GM18519 (cell line): ENCODE measurements at regions not wholly inside any gene's neighbourhood (a gene's known extent, or its start where the extent isn't known, plus 50 kb on each side); places are given as distances from the start of the nearest gene placed in this dataset.
A peak's percentile ranks its signal among the peaks of the same experiment; 100 is the strongest.
"Not testable (repeated sequence)": the region's sequence is repeated elsewhere in the genome, so short reads cannot be mapped to it uniquely, and the experiment has no call there.

Experiments
- ATAC-seq: cut with Tn5 transposase; IDR thresholded peaks from one replicate; pipeline ENCODE4 v1.9.1; 2021; ENCODE audit warnings: mild to moderate bottlenecking, moderate library complexity; ENCODE audit not compliant: unreplicated experiment, low FRiP score

DNA sequence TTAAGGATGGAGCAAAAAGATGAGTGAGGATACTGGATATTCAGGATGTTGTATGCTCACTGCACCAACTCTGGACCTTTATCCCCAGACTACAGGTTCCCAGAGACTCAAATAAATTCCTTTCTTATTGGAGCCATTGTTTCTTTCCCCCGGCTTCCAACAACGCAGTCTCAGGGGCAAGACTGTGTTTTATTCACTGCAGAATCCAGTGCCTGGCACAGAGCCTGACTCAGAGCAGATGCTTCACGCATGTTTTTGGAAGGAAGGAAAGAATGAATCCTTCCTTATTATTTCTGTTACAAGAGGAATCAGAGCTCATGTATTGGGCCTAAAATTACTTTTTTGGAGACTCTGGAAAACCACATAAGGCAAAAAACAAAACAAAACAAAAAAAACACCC lies 96.0 kb upstream of the VGLL4 start:
- ATAC-seq = no peak

DNA sequence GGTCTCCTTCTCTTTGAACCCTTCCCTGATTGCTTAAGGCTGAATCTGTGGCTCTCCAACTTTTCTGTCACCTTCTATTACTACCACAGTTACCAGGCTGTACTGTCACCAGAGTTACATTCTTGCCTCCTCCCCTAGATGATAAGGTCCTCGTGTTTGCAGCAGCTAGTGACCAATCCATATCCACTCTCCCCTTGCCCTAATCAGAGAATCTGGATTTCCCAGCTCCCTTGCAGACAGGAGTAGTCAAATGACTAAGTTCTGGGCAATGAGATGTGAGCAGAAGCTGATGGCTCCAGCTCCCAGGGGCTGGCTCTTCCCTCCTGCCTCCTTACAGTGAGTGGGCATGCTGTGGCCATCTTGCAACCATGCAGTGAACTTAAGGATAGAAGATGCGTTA lies 95.4 kb upstream of the VGLL4 start:
- ATAC-seq = no peak

DNA sequence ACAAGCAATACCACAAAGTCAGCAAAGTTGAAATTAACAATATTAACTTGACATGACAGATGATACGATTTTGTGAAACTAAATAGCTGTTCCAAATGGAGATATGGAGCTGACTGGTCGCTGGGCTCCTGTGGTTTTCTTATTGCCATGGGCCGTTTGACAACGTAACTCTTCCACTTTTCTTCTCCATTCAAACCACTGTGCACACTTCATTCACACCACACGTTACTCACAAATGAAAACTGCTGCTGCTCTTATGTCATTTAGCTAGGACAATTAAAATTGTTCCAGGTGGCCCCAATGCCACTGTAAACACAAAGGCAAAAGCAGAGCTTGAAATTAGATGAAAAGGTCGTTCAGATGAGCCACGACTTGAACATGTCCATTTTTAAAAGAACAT lies 94.0 kb upstream of the VGLL4 start:
- no peak for ATAC-seq

DNA sequence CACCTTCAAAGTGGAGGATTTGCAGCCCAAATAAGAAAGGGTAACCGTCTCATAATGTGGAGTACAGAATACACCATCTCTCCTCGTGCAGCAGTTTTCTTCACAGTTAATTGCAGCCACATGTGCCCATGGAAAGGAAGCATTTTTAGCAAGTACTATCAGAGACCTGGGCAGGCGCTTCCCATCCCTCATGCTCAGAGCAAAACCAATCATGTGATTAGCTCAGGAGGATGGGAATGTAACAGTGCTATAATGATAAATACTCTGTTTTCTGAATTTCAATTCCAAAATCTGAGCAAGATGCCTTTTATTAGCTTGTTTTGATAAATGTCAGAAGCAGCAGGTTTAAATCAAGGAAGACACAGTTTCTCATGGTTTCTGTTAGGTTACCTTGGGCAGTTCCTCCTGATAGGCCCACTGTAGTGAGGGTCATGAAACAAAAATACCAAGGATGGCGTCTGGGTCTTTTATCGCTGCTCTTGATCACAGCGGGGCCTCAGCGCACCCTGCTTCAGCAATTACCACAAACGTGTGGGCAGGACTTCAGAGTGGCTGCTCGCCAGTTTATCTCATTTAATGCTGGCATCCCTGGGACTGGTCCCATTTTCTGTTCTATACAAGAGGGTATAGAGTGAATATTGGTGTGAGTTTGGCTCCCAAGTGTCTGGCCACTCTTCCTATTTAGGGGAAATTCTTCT lies 92.6 kb upstream of the VGLL4 start:
- ATAC-seq = no peak

DNA sequence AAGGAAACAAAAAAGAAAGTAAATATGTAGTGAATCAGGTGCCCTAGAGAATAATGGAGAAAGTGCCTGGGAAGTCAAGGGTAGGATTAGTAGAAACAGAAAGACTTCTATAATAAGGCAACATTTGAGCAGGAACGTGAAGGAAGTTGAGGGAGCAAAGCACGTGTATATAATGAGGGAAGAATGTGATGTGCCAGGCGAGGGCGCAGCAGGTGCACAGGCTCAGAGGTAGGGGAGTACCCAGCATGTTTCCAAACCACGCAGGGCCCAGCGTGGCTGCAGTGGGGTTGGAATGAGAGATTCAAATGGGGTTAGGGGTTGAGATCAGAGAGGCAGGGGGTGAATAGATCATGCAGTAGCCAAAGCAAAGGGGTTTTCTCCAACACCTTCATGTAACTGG lies 91.9 kb upstream of the VGLL4 start:
- no peak for ATAC-seq

DNA sequence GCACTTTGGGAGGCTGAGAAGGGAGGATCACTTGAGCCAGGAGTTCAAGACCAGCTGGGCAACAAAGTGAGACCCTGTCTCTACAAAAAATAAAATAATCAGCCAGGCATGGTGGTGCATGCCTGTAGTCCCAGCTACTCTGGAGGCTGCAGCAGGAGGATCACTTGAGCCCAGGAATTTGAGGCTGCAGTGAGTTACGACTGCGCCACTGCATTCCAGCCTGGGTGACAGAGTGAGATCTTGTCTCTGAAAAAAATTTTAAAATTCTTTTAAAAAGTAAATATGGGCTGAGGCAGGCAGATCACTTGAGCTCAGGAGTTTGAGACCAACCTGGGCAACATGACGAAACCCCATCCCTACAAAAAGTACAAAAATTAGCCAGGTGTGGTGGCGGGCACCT lies 91.4 kb upstream of the VGLL4 start:
- not testable (repeated sequence) for ATAC-seq

DNA sequence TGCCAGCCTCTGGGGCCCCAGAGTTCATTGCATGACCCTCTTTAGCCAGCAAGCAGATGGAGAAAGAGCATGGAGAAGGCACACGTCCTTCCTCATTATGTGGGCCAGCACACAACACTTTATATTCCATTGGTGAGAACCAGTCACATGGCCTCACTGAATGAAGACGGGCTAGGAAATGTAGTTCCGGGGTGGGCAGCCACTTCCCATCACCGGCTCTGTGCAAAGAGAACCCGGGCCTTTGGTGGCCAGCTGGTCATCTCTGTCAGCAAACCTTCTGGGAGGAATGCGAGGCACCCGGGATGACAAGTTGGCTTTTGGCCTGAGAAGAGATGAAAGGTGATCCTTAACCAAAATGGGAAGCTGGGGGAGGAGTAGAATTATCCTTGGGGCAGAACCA lies 90.2 kb upstream of the VGLL4 start:
- ATAC-seq = no peak

DNA sequence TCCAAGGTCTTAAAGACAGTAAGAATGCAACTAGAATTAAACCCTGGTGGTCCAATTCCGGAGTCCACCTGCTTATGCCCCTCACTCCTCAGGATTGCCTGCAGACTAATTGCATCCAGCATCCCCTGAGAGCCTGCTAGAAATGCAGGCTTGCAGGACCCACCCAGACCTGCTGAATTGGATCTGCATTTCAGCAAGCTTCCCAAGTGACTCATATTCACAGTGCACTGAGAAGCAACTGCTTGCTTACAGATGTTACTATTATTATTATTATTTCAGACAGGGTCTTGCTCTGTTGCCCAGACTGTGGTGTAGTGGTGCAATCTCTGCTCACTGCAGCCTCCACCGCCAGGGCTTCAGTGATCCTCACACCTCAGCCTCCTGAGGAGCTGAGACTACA lies 83.5 kb upstream of the VGLL4 start:
- ATAC-seq = no peak

DNA sequence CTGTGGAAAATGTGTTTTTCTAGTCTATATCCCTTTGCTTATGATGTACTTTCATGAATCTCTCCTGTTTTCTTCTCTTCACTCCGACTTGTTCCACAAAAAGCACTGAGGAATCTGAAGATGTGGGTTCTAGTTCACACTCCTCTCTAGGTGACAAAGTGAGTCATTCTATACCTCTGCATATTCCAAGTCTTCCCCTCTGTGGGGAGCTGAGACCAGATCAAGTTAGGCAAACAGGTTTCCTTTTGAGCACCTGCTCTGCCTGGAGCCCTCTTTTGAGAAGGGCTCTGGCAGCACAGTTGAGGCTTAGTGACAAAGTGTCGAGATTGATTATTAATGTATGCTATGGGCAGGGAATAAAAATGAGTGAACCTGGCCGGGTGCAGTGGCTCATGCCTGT lies 82.4 kb upstream of the VGLL4 start:
- no peak for ATAC-seq

DNA sequence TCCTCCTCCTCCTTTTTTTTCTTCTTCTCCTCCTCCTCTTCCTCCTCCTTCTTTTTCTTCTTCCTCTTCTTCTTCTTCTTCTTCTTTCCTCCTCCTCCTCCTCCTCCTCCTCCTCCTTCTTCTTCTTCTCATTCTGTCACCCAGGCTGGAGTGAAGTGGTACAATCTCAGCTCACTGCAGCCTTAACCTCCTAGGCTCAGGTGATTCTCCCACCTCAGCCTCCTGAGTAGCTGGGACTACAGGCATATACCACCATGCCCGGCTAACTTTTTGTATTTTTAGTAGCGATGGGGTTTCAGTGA lies 81.6 kb upstream of the VGLL4 start:
- ATAC-seq = not testable (repeated sequence)

DNA sequence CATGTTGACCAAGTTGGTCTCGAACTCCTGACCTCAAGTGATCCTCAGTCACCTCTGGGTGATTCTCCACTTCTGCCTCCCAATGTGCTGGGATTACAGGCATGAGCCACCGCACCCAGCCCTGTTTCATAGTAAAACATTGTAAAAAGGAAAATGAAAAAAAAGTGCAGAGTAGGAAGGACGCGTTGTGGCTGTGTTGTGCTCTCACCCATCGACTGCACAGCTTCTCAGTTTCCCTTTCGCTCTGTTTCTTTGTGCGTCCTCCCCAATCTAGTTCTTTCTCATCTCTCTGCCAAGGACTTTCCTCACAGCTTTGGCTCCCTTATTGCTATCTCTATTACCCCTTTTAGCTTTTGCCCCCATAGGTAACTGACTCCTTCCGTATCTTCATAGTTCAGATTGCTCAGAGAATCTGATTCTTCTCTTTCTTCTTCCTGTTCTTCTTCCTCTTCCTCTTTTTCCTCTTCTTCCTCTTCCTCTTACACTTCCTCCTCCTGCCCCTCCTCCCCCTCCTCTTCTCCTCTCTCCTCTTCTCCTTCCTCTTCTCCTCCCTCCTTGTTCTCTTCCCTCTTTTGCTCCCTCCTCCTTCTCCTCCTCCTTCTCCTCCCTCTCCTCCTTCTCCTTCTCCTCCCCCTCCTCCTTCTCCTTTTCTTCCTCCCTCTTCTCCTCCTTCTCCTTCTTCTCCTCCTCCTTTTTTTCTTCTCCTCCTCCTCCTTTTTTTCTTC lies 81.1 kb upstream of the VGLL4 start:
- ATAC-seq = no peak

DNA sequence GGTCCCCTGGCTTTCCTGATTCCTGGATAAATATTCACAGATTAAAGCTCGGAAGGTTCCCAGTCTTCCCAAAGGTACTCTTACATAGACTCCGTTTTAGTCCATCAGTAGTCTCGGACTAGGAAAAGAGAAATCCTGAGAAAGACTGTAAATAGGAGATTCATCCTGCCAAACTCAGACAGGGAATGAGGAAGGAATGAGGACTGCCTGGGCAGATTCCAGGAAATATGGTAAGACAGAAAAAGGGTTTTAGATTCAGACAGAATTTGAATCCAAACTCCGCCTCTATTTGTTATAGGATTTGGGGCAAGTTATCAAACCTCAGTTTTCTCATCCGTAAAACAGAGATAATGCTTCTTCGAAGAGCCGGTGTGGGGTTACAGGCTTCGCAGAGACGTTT lies 77.8 kb upstream of the VGLL4 start:
- no peak for ATAC-seq

DNA sequence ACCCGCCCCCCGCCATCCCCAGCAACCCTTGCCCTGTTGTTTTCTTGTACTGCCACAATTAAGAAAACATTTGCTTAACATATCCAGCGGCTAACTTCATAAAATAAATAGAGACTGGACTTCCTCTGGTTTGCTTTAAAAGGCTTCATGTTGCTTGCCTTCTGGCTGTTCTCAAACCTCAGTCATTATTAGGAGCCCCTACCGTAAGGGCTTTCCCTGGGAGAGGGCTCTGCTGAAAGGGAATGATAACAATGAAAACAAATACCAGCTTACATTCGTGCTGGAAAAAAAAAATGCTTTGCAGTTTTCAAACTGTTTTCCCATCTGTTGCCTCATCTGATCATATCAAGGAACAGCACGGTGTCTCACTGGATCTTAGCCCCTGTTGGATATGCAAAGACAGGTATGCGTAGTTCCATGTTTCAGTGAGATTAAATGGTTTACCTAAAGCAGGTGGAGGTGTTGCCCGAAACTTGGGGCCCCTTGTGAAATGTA lies 77.2 kb upstream of the VGLL4 start:
- ATAC-seq = no peak

DNA sequence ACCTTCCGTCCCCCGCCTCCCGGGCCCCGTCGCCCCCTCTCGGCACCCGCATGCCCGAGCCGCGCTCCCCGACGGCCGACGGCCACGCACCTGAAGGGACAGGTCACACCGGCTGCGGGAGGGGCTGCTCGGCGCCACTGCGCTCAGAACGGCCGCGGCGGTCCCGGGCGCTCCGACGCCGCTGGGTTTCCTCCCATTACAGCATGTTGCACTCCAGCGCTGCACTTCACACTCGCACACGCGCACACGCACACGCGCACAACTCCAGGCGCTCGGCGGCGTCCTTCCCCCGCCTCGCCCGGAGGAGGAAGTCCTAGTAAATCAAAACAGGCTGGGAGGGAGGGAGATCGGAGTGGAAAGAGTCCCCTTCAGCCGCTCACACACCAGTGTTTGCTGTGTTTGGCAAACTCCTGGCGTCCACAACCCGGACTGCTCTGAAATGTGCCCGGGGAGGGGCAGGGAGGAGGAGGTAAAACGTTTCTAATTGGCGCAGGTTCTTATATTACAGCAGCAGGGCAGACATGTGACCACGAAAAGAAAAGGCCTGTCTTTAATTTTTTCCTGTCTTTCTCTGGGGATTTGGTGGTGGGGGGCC lies 76.7 kb upstream of the VGLL4 start:
- ATAC-seq = no peak

DNA sequence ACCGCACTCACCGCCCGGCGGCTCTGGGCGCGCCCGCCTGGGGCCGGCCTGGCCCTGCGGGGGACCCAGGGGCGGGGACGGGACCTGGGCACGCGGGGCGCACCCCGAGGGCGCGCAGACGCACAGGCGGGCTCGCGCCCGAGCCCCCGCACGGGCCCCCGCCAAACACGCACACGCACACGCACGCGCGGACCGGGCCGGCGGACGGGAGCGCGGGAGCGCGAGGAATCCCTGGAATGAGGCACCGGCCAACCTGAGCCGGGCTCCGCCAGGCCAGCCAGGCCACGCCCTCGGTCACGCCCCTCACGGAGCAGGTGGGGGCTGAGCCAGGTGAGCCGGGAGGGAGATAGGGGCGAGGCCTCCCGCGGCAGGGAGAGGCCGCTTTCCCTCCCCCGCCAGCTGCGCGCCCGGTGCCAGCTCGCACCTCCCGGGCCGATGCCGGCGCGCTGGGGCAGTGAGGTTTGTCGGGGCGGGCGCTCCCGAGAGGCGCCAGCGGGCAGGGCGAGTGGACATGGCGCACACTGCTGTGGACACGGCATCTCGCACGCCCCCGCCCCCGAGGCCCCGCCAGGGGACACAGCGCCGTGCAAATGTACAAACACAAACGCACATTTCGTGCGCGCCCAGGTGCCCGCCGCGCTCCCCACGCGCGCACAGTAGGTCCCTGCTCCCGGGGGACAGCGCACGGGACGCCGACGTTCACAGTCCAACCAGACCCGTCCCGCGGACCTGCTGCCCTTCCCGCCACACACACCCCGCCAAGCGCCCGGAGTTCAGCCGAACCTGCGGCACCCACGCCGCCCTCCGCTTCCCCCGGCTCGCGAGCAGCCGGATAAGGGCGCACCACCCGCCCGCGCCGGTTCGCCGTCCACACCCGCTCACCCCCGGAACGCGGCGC lies 75.9 kb upstream of the VGLL4 start:
- peak; percentile 64 for ATAC-seq

DNA sequence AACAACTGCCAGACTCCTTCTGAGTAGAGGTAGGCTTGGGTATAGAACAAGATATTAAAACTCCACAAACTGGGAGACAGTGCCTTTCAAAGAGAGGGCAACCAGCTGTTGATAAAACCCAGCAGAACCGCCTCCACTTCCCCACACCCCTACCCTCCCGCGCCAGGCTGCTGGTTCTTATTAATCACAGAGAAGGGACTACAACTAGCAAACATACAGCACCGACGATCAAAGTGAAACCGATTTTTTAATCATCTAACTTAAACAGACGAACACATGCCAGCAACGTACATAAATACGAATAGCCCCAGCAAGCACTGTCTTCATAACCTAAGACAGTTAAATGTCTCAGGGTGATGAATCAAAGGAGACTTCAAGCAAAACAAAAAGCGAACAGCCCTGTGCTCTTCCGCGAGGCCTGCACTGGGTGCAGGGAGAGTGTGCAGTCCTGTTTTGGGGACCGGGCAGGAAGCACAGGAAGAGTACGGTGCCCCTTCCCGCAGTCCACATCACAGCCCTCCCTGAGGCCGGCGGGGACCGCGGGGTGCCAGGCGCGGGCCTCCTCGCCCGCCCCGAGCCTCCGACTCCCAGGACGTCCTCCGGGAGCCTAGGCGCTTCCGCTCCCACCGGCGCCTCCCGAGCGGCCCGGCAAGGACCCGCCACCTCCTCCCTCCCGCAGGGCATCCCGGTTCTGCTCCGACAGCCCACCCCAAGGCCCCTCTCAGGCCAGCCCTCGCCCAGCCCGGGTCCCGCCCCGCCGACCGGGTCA lies 75.1 kb upstream of the VGLL4 start:
- ATAC-seq = peak; percentile 8

DNA sequence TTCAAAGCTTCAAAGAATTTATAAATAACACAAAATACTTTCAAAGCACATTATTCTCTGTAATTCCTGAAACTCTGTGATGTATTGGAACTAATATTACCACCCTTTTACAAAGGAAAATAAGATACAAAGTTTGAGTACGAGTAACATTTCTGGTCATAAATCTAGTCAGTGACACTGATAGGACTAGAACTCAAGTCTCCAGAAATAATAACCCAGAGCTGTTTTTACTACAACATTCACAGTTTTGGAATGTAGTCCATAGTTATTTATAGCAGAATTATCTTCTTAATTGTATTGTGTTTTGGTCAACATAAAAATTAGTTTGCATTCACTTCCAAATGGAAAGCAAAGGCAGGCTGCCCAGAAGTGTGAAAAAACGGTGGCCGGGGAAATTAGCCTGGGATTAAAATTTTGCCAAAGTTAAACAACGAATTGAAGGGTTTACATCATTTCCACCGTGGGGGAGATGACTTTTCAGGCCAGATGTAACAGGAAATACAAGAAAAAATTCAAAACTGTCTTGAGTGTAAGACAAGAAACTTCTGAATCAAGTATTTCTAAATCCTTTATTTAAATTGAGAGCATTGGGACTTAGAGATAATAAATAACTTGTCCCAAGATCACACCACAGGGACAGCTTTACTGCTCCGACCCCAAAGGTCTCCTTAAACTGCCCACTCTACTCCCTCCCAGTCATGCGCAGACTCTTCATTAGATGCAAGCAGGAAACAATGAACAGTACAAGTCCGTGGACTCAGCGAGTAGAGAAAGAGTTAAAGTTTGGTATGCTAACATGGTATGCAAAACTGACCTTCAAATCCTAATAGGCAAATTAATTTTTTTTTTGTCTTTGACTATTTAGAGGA lies 74.3 kb upstream of the VGLL4 start:
- peak; percentile 29 for ATAC-seq

DNA sequence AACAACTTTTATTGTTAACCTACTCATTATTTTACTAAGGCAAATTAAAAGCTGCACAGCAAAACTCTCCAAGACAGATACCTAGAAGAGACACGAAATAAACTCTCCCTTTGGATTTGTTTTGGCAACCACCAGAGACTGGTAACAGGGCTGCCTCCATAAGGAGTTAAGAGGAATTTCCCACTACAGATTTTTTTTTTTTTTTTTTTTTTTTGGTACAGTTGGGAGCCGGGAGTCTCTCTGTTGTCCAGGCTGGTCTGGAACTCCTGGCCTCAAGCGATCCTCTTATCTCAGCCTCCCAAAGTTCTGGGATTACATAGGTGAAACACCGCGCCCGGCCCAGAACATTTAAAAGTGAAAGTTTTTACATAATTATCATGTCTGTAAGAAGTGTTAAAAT lies 73.6 kb upstream of the VGLL4 start:
- no peak for ATAC-seq

DNA sequence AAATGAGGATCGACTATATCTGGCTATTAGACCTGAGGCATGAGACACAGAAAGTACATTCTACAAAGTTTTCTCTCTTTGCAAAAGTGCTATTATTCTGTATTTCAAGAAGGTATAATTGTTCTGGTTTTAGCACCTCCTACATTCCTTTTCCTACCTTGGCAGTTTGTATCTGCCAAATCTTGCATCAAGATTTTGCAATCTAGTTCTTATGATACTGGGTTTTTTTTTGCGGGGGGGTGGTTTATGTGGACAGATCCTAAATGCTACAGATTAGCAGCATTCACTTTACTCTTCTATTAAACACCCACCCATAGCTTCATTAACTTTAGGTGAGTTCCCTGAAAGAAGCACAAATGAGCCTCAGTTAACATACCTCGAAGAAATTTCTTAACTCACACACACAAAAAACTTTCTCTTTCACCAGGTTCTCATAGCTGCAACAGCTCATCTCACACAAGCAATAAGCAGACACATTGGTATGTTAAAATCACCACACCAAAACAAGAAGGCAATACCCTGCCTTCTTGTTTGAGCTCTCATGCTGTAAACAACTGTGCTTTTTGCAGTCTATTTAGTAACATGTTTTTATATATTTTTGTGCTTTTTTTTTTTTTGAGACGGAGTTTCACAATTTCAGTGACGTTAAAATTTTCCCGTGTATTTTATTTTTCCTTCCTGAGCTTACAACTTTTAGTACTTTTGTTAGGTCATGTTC lies 73.0 kb upstream of the VGLL4 start:
- ATAC-seq = no peak
